ENCODE measurements at regions not wholly inside any gene's neighbourhood (a gene's known extent, or its start where the extent isn't known, plus 50 kb on each side); places are given as distances from the start of the nearest gene placed in this dataset.

DNA sequence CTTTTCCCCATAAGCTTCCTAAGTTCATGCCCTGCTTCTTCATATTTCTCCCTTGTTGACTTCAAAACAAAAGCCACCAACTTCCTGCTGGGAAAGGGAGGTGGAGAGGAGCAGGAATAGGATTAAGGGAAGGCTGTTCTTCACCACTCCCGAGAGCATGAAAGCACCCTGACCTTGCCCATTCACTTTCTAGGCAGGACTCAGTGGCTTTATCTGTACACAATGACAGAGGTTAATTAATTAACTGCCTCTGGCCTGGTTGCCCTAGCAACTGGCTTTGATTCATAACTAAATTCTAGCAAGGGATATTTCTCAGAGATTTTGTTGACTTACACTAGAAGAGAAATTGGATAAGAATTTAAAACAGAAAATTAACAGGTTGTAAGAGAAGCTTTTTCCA, 396.8 kb downstream of the RPS29 start:
- TF ChIP-seq, protein P1, sequence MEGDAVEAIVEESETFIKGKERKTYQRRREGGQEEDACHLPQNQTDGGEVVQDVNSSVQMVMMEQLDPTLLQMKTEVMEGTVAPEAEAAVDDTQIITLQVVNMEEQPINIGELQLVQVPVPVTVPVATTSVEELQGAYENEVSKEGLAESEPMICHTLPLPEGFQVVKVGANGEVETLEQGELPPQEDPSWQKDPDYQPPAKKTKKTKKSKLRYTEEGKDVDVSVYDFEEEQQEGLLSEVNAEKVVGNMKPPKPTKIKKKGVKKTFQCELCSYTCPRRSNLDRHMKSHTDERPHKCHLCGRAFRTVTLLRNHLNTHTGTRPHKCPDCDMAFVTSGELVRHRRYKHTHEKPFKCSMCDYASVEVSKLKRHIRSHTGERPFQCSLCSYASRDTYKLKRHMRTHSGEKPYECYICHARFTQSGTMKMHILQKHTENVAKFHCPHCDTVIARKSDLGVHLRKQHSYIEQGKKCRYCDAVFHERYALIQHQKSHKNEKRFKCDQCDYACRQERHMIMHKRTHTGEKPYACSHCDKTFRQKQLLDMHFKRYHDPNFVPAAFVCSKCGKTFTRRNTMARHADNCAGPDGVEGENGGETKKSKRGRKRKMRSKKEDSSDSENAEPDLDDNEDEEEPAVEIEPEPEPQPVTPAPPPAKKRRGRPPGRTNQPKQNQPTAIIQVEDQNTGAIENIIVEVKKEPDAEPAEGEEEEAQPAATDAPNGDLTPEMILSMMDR (IDR thresholded peaks at IDR 0.05) = no peak
- no peak for TF ChIP-seq ZFX (IDR thresholded peaks at IDR 0.05; ENCODE audit: borderline replicate concordance)

Data from 22Rv1 (cell line).